Amniotic epithelial cell (primary cell): ENCODE measurements at regions not wholly inside any gene's neighbourhood (a gene's known extent, or its start where the extent isn't known, plus 50 kb on each side); places are given as distances from the start of the nearest gene placed in this dataset.
"Not testable (repeated sequence)": the region's sequence is repeated elsewhere in the genome, so short reads cannot be mapped to it uniquely, and the experiment has no call there.

Source experiments
- DNase-seq: peaks from one replicate; pipeline ENCODE4 v3.0.0-alpha.2; 2010; ENCODE audit warnings: low read depth

GRCh38 chr14:38062223-38062622 lies 145.5 kb upstream of the SSTR1 start:
- not testable (repeated sequence) for DNase-seq

- DNase-seq, result no peak
These were observed 143.9 kb upstream of the SSTR1 start for GRCh38 chr14:38063711-38064320.

- DNase-seq, result no peak
These were observed 142.5 kb upstream of the SSTR1 start for GRCh38 chr14:38065106-38065762.

- no peak for DNase-seq
These were observed 137.6 kb upstream of the SSTR1 start for GRCh38 chr14:38070061-38070588.

GRCh38 chr14:38073641-38074040 lies 134.1 kb upstream of the SSTR1 start:
- no peak for DNase-seq

- DNase-seq, result no peak
These were observed 133.6 kb upstream of the SSTR1 start for GRCh38 chr14:38074081-38074480.

GRCh38 chr14:38074754-38075153 lies 132.9 kb upstream of the SSTR1 start:
- DNase-seq, result no peak

- peak; percentile 33 for DNase-seq
These were observed 129.3 kb upstream of the SSTR1 start for GRCh38 chr14:38078393-38078792.

- DNase-seq, result peak; percentile 71
These were observed 128.4 kb upstream of the SSTR1 start for GRCh38 chr14:38079268-38079667.

- DNase-seq, result no peak
These were observed 127.8 kb upstream of the SSTR1 start for GRCh38 chr14:38079886-38080285.

GRCh38 chr14:38080696-38081095 lies 127.0 kb upstream of the SSTR1 start:
- DNase-seq, result no peak

- DNase-seq, result no peak
These were observed 124.7 kb upstream of the SSTR1 start for GRCh38 chr14:38083039-38083438.

- DNase-seq, result no peak
These were observed 118.6 kb upstream of the SSTR1 start for GRCh38 chr14:38089123-38089522.

- no peak for DNase-seq
These were observed 117.2 kb upstream of the SSTR1 start for GRCh38 chr14:38090506-38090905.

- DNase-seq, result peak; percentile 95
These were observed 109.4 kb upstream of the SSTR1 start for GRCh38 chr14:38098074-38098836.

- no peak for DNase-seq
These were observed 106.0 kb upstream of the SSTR1 start for GRCh38 chr14:38101679-38102078.

GRCh38 chr14:38103542-38104225 lies 104.0 kb upstream of the SSTR1 start:
- no peak for DNase-seq

- no peak for DNase-seq
These were observed 102.5 kb upstream of the SSTR1 start for GRCh38 chr14:38105106-38105702.

GRCh38 chr14:38107216-38107631 lies 100.5 kb upstream of the SSTR1 start:
- no peak for DNase-seq

GRCh38 chr14:38108681-38109080 lies 99.0 kb upstream of the SSTR1 start:
- peak; percentile 90 for DNase-seq

GRCh38 chr14:38110258-38110657 lies 97.4 kb upstream of the SSTR1 start:
- DNase-seq, result no peak

- DNase-seq, result no peak
These were observed 96.7 kb upstream of the SSTR1 start for GRCh38 chr14:38111046-38111445.
